HG03460 (cell line): ENCODE measurements at regions not wholly inside any gene's neighbourhood (a gene's known extent, or its start where the extent isn't known, plus 50 kb on each side); places are given as distances from the start of the nearest gene placed in this dataset.

Experiments
- ATAC-seq: cut with Tn5 transposase; IDR thresholded peaks from one replicate; pipeline ENCODE4 v1.9.1; 2021; ENCODE audit not compliant: unreplicated experiment

DNA sequence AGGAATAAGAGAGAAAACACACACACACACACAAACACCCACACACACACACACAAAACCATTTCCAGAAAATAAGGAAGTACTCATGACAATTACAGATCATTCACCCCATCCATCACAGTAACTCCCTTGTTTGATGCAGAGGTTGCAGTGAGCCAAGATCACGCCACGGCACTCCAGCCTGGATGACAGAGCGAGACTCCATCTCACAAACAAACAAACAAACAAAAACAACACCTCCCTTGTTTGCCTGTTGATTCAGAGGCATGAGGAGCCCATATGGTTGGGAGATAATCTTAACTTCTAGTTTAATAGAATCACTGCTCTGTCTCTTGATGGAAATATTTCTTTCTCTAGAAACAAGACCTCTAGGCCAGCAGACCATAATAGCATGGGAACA, 2043.5 kb upstream of the AGA start:
- ATAC-seq: no peak

DNA sequence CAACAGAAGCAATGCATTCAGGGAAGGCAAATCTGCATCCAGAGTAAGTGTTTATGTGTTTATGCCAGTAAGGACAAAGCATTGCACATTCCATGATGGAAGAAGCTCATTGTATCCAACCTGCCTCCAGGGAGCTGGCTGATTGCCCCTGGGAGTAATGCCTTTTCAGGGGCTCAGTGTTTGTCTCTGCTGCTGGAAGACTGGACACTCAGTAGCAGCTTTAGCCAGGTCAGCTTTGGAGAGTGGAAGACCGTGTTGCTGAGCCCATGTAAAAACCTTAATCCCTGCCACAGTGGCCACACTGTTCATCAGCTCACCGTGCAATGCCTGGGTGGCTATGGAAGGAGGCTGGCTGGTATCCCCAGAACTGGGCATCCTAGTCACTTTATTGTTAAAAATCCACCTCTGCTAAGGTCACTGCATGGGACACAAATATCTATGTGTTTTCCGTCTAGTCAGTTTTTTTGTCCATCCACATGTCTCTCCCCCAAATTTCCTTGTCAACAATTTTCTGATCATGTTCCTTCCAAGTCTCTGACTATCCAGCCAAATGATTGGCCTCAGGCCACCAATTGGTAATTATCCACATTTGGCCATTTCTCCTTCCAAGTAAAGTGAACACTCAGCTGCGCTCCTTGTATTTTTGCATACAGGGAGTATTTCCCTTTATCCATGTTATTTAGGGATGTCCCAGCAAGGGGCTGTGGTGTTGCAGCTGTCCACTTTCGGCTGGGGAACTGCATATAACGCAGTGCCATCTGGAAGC, 2044.5 kb upstream of the AGA start:
- ATAC-seq: no peak

DNA sequence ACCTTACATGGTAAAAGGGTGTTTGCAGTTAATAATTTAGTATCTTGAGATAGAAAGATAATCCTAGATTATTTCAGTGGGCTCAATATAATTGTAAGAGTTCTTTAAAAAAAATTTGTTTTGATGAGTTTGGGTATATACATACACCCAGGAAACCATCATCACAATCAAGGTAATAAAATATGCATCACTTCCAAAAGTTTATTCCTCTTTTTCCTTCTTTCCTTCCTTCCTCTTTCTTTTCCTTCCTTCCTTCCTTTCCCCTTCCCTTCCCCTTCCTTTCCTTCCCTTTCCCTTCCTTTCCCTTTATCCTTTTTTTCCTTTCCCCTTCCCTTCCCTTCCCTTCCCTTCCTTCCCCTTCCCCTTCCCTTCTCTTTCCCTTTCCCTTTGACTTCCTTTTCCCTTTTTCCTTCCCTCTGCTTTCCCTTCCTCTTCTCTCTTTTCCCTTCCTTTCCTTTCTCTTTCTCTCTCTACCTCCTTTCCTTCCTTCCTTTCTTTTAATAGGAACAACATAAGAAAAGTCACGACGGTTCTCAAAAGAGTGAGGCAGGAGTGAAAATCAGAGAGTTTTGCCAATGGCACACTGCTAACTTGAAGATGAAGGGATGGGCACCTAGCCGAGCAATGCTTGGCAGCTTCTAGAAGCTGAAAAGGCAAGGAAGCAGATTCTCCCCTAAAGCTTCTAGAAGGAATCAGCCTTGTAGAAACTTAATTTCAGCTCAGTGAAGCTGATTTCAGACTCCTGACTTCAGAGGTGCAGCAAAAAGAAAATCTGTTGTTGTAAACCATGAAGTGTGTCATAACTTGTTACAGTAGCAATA, 2050.2 kb upstream of the AGA start:
- ATAC-seq: no peak

DNA sequence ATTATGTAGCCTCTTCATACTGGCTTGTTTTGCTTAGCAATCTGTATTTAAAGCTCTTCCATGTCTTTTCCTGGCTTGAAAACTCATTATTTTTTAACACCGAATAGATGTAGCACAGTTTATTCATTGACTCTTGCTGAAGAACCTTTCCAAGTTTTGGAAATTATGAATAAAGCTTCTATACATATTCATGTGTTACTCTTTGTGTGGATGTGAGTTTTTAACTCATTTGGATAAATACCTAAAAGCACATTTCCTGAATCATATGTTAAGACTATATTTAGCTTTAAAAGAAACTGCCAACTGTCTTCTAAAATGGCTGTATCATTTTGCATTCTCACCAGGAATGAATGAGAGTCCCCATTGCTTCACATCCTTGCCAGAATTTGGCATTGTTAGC, 2061.7 kb upstream of the AGA start:
- ATAC-seq: no peak

DNA sequence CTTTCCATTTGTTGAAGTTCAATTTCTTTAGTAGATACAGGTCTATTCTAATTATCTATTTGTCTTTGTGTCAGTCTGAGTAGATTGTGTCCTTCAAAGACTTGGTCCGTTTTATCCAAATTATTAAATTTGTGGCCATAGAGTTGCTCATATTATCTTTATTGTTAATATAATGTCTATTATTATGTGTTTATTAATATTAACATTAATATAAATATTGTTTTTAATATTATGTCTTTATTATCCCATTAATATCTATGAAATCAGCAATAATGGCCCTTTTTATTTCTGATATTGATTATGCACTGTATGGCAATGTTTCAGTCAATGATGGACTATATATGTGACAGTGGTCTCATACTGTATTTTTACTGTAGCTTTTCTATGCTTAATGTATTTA, 2067.3 kb upstream of the AGA start:
- no peak for ATAC-seq

DNA sequence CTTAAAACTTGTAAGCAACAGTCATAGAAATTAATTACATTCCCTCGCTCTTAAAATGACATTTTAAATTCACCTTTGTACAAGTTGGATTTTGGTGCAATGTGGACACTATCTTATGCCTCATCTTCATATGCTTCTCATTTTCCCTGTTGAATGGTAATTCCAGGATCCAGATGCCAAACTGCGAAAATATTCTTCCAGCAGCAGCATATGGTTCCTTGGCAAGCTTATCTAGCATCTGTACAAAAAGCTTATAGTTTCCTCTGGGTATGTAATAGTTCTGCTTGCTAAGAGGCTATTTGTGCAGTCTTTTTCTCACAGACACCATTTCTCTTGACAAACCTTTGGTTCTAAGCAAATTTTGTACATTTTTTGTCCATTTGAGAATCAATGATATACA, 2079.7 kb upstream of the AGA start:
- ATAC-seq: no peak

DNA sequence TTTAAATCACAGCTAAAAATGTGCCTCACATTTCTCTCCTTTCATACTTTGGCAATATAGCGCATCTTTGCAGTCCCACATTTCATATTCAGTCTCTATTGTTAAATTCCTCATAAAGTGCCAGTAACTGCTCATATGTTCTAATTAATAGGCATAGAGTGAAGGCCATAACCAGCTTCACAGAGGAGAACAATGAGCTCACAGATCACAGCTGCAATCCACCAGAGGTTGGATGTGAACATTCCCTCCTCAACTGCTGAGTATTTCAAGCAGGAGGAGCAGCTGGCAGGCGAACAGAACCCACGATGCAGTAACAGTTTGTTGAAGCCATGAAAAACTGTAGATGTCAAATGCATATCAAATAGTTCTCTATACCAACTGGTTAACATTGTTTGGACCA, 2088.7 kb upstream of the AGA start:
- ATAC-seq: no peak

DNA sequence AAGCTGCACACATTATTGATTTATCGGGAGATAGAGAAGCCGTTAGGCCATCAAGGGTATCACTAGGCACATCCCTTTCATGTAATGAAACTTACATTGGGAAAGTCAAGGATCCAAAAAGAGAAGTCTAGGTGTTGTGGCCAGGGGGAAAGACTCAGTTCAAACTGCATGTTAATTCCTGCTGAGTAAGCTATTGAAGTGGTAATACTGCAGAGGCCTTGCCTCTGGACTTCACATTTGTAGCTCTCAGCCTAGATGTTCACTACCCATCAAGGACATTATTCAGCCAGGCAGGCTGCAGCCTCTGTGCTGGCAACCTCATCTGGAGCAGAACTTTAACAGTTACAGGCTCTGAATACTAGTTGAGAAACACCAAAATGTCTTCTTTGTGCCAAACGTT, 2094.5 kb upstream of the AGA start:
- ATAC-seq: no peak

DNA sequence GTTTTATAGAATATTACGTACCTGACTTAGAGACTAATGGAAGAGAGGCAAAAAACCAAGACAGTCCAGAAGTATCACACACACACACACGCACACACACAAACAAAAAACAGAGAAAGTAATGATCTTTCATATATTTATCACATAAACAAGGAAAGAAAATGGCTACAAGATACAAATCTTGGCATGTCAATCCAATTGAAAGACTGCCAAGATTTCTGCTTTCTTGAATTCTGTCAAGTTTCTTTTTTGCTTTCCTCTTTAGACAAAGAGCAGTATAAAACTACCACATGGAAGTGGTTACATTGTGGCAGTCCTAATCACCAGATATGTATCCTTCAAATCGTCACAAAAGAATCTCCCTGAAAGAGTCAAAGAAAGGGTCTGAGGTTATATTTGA, 2097.4 kb upstream of the AGA start:
- ATAC-seq: no peak

DNA sequence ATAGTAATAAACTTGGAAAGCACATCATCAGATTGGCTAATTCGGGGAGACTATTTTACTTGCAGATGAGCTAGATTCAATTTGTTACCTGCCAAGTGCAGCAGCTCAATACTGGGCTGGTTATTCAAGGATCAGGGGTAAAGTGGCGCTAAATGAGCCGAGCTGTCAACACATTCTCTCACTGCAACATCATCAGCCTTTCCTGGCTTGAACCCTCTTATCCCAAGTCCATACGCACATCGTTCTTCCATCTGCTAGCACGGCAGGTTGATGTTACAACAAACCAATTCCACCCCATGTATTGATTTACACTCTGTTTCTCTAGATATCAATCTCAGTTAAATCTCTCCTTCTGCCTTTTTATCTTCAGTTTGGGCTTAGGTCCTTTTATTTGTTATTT, 2101.5 kb upstream of the AGA start:
- ATAC-seq: no peak

DNA sequence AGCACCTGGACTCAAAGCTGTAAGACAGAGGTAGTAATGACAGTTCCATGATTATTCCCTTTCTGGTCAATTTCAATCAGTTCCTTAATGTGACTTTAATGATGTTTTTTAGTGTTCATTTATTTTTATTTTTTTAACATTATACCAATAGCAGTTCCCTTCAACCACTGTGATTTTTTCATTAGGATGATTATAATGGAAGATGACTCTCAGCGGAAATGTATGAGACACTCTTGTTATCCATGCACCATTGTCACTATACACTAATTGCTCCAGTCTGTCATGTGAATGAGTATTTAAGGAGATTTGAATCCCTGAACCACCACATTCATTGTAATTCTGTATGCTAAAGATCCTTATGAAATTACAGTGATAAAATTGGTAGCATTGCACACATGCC, 2102.3 kb upstream of the AGA start:
- no peak for ATAC-seq

DNA sequence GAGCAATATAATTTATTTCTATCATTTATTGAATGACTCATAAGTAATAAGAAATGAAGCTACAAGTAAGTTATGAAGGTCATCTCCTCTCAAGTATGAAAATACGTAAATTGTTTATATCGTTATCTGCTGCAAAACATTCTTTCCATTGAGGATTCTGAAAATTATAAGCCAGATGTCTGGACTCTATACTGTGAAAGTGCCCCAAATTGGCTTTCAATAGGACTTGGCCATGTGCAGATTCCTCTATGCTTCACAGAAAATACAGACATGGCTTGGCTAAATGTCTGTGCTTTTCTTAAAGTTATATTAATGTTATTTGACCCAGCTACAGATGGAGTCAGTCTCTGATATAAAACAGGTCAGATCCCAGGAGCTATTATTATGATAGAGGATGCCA, 2109.9 kb upstream of the AGA start:
- ATAC-seq: no peak

DNA sequence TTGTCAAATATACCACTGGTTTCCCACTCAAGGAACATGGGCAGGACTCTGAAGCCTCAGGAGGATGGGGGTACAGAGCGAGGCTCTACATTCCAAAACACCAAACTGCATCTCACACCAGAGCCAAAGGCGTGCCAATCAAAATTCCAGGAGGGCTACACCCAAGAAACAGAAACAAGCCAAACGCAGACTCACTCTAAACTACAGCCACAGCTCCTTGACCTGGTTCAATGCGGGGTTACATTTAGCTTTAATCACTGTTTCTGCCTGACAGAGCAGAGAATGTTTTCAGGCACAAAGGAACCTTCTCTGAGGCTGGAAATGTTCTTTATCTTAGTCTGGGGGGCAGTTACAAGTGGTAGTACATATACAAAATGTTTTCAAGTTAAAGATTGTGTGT, 2121.5 kb upstream of the AGA start:
- no peak for ATAC-seq

DNA sequence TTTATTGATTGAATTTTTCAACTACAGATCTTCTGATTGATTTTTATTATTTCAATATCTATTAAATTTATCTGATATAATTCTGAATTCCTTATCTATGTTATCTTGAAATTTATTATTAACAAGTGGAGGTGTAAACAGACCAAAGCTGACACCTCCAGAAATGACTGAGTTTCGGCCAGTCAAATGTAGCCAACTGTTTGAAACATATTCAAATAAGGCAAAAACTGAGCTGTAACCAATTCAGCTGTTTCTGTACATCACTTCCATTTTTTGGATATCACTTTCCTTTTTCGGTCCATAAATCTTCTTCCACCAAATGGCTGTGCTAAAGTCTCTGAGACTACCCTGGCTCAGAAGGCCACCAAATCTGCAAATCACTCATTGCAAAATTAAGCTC, 2127.3 kb upstream of the AGA start:
- ATAC-seq: no peak

DNA sequence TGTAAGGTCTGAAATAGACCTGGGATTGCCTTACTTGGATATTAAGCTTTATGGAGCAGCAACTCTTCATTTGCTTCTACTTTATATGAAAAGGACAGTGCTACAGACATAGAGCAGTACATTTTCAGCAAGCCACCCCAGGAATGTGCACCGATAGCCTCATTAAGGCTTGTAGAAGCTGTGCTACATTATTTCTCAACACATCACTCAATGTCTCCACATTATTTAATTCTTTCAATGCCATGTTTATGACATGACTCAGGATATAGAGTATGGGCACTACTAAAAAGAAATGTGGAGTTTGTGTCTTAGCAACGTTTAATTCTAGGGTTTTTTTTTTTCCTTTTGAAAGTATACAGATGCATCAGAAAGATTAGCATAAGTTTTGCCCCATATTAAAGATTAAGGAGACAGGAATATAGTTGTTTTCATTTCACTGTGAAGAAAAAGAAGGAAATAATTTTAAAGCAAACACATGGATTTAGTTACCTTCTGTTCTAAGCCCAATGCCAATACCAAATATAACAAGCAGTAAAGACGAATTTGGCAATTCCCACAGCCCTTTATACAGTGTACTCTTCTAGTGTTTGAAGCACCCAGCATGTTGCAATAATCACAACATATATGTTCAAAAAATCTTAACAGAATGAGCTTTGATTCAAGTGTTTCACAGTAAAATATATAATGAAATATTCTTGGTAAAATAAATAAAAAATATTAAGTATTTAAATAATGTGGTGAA, 2140.1 kb upstream of the AGA start:
- ATAC-seq: no peak

DNA sequence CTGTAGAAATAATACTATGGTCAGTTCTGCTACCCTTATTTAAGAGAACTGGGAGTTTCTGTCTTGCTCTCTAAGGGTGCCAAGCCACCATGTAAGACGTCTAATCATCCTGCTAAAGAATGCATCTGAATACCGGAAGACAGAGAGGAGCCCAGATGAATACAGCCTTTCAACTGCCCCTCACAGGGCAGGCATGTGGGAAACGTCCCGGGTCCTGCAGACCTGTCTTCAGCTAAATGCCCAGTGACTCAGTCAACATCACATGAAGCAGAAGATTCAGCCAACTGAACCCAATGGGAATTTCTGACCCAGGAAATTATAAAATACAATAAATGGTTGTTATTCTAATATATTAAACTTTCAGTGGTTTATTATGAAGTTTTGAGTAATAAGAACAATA, 2141.0 kb upstream of the AGA start:
- ATAC-seq: no peak

DNA sequence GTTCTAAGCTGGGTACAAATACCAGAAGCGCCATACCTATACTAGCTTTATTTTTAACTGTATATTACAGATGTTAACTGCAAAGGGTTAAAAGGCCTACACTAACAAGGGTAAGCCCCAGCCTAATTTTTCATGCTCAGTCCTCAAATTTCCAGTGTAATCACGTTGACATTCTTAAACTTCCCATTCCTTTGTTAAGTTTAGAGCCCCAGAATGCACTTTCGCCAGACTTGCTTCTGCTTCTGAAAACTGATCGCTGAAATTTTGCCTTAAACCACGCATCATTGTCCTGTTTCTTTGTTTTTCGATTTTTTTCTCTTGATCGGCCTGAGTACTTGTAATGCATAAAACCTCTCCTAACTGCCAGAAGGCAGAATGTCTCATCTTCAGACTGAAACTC, 2141.9 kb upstream of the AGA start:
- no peak for ATAC-seq

DNA sequence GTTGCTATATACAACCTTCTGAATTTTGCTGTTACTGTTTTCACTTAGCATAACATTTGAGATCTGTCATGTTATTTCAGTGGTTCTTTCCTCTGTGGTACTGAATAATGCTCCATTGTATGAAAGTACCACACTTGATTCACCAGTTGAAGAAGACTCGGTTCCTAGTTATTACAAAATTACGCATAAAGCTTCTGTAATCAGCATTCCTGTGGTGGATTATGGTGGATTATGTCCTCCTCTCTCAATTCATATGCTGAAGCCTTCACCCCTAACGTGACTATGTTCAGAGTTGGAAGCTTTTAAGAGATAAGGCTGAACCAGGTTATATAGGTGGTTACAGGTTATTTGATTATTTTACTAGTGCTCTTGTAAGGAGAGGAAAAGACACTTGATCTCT, 2143.5 kb upstream of the AGA start:
- ATAC-seq: no peak

DNA sequence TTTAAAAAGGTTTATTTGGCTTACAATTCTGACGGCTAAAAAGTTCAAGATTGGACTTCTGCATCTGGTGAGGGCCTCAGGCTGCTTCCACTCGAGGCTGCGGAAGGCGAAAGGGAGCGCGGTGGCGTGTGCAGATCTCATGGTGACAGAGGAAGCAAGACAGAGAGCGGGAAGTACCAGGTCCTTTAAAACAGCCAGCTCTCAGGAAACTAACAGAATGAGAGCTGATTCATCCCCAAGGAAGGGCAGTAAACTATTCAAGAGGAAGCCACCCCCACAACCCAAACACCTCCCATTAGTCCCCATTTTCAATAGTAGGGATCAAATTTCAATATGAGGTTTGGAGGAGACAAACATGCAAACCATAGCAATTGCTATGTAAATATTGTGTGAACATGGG, 2144.2 kb upstream of the AGA start:
- ATAC-seq: no peak

DNA sequence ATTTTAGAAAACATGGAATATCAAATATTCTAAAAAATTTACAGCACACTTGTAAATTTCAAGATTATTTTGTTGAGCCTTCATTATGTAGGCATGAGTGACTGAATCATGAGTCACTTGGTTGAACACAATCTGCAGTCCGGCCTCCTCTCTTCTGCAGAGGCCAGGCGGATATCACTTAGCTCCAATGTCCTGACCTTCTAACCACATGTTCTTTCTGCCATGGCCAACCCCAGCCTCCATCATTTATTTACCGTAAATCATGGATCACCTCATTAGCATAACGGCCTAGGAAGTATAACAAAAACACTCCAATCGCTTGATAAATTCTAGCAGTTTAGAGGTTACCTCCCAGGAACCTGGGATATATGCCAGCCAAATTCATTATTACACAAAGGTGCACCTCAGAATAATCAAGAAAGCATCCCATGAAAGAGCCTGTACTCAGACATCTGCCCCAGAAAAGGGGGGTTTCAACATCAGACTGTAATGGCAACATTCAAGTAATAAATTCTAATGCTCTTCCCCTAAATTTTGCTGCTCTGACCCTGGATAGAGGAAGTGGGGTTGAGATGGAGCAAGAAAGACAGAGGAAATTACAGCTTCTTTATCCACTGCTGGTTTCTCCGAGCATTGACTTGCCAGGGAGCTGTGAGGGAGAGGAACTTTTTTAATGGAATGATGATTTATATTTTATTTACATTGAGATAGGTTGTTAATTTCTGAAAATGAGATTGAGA, 2153.6 kb upstream of the AGA start:
- ATAC-seq: no peak

DNA sequence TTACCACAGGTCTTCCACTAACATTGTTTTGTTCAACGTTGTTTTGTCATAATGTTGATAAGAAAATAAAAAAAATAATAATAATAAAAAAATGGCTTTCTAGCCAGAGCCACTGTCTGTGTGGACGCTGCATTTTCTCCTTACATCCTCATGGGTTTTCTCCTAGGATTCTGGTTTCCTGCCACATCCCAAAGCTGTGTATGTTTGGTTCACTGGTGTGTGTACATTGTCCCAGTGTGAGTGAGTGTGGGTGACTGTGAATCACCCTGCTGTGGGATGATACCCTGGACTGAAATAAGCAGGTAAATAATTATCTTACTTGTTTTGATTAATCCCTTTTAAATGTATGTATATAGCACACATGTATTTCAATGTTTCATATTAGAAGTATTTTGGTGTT, 2154.4 kb upstream of the AGA start:
- ATAC-seq: no peak
